Activated CD4-positive, alpha-beta T cell treated with anti-CD3 and anti-CD28 coated beads, Interleukin-2, Interleukin-4, amounts not matched to agents 100 ng/mL and 50 ng/mL, durations not matched to agents 16 hours and 8 hours (primary cell): ENCODE measurements at regions not wholly inside any gene's neighbourhood (a gene's known extent, or its start where the extent isn't known, plus 50 kb on each side); places are given as distances from the start of the nearest gene placed in this dataset.

Source experiments
- DNase-seq: peaks from one replicate; pipeline ENCODE4 v3.0.0-alpha.2; 2020; ENCODE audit warnings: low spot score

DNA sequence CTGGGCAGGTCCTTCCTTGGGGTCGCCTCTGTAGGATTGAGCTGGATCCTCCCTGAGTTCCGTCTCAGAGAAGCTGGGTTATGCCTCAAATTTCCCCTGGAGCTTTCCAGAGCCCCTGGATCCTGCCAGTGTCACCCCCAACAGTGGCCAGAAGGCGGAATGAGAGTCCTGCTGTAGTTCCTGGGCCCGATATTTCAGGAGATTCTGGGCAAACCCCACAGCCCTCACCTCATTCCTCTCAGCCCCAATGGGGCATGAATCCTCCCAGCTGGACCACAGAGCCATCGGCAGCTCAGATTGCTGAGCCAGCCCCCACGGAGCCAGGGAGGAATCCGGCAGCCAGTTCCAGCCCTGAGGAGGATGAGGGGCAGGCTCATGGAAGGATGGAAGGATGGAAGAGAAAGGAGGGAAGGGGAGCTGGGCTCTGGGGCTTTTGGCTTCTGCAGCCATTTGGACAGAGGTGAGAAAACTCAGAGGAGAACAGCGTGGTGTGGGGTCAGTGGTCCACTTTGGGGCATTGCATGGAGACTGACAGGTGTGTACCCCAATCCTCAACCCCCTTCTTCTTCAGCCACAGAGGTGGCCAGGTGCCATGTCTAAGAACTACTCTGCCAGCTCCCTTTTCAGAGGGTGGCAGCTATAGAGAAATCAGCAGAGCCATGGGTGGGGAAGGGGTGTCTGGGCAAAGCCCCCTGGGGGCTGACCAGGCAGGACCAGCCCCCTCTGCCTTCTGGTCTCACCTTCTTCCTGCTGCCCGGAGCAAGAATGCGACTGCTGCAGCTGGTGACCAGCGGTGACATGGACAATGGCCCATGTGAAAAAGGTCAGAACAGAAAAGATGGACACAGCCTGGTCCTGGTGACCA lies 867.6 kb downstream of the TBC1D22A start:
- no peak for DNase-seq

DNA sequence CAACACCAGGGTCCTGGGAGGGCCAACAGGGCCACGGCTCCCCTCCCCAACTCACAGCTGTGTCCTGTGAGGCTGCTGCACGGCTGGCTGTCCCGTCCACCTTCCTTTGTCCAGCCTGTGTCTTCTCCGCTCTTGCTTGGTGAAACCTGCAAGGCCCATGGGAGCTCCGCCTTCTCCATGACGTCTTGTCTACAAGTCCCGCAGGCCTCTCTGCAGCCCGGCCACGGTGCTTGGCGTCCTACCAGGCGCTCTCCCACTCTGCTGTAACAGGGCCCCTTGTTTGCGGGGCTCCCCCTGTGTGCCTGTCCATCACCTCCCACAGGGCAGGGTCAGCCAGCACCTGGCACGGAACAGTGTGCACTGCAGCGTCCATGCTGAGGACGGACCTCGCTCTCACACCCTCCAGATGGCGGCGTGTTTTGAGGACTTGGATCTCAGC lies 866.8 kb downstream of the TBC1D22A start:
- DNase-seq = no peak

DNA sequence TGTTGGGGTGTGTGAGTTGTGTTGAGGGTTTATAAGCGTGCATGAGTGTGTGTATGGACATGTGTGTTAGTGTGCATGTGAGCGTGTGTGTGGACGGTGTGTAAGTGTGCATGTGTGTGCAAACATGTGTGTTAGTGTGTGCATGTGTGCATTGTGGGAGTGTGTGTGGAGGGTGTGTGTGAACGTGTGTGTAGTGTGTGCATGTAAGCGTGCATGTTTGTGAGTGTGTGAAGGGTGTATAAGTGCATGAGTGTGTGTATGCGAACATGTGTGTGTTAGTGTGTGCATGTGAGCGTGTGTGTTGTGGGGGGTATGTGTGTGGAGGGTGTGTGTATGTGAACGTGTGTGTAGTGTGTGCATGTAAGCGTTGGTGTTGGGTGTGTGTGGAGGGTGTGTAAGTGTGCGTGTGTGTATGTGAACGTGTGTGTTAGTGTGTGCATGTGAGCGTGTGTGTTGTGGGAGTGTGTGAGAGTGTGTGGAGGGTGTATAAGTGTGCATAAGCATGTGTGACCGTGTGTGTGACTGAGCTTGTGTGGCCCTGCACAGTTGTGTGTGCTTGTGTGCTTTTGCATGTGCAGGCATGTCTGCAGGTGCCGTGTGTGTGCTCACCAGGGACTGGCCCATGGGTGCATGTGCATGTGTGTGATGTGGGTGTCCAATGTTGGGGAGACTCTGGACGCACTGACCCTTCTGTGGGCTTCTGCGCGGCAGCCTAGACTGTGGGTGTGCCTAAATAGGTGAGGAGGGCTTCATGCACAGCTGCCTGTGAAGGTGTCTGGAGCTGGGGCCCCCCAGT lies 866.2 kb downstream of the TBC1D22A start:
- DNase-seq = no peak

DNA sequence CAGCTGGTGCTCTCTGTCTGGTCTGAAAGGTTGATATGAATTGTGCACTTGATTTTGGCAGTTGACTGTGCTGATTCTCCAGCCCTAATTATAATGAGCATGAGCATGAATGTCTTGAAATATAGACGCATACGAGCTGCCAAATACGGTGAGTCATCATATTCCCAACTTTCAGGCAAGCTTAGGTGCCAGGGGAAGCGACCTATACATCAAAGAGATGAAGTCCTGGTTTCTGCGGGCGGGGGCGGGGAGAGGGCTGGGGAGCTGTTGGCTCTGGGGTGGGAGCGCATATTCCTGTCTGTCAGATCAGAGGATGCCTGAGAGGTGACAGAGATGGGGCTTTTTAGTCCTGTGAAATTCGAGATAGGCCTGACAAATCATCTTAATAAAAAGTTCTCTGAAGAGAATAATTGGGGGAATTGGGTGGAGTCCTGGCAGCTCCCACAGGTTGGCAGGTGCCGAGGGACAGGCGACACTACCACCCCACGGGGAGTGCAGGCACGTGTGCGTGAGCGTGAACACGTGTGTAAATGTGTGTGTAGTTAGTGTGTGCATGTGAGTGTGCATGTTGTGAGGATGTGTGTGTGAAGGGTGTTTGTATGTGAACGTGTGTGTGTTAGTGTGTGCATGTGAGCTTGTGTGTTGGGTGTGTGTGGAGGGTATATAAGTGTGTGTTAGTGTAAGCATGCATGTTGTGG lies 865.3 kb downstream of the TBC1D22A start:
- DNase-seq = no peak

DNA sequence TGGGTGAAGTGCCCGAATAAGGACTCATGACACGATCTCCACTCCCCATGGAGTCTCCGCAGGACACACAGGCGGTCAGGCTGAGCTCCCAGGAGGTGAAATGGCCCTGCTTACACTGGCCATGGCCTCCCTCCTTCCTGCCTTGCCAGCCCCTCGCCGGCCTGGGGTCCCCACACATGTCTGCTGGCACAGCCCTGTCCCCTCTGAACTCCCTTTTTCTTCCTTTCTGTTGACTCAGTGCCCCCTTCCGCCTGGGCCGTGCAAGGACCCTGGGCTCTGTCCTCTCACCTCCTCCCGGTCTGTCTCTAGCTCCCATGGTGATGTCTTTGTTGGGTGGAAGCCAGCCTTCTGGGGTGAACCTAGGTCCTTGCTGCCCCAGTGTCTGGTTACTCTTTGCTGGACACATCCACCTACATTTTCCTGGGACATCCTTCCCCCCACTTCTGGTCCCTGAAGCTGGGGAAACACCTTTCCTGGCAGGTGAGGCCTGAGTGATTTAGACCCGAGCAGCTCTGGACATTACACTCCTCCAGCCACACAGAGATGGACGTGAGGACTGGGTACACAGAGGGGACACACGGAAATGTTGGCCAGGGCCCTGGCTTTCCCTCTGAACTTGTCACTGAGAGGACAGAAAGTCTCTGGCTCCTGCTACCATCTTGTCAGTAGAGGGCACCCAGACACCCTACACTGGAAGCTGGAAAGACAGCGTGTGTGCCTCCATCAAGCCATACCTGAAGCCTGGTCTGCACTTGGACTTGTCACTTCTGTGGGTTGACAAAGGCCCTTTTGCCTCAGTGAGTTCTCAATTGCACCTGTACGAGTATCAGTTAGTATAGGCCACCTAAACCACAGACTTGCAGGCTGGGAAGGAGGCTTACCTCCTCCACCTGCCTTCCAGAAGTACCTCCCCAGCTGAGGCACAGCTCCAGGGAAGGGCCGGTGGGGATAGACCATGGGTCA lies 864.3 kb downstream of the TBC1D22A start:
- DNase-seq = no peak

DNA sequence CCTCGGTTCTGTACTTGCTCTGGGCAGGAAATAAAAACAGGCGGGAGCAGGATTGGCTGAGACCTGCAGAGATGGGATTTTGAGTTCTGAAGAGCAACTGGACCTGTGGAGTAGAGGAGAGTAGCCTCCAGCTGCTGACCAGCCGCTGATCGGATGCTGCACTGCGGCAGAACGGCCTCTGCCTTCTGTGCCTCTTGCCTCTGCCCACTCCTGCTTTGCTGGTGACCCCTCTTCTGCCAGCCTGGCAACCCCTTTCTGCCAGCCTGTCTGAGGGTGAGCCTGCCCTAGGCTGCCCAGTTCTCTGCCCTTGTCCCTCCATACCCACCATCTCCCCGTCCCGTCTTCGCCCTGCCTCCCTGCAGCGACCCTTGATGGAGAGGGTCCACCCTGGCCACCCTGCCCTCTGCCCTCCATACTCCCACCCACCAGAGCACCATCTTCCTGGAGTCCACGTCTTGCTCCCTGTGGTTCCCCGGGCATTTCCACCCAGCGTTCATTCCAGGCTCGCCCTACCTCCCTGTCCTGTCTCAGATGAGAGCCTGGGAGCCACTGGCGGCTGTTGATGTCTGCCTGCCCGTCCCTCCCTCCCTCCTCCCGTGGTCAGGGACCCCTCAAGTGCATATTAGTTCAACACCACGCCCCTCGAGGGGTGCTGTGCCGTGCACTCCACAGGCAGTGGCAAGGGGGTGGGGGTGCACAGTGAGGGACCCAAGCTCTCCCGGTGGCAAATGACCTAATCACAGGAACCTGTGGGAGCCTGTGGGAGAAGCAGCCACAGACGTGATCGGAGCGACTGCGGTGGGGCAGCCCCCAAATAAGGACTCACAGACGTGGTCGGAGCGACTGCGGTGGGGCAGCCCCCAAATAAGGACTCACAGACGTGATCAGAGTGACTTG lies 863.3 kb downstream of the TBC1D22A start:
- no peak for DNase-seq

DNA sequence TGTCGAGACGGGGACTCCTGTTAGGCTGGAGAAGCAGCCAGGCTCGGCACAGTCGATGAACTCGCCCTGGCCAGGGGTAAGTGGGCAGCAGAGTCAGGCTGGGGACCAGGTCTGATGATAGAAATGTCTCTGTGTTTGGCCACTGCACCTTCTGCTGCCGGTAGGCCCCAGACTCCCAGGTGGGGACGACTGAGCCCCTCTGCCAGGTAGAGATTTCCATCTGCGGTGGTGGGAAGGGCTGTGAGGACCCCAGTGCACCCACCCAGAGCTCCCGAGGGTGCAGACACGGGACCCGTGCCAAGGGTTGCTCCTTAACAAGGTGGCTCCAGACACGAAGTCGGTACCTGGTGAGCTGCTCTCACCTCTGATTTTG lies 862.5 kb downstream of the TBC1D22A start:
- DNase-seq = no peak

DNA sequence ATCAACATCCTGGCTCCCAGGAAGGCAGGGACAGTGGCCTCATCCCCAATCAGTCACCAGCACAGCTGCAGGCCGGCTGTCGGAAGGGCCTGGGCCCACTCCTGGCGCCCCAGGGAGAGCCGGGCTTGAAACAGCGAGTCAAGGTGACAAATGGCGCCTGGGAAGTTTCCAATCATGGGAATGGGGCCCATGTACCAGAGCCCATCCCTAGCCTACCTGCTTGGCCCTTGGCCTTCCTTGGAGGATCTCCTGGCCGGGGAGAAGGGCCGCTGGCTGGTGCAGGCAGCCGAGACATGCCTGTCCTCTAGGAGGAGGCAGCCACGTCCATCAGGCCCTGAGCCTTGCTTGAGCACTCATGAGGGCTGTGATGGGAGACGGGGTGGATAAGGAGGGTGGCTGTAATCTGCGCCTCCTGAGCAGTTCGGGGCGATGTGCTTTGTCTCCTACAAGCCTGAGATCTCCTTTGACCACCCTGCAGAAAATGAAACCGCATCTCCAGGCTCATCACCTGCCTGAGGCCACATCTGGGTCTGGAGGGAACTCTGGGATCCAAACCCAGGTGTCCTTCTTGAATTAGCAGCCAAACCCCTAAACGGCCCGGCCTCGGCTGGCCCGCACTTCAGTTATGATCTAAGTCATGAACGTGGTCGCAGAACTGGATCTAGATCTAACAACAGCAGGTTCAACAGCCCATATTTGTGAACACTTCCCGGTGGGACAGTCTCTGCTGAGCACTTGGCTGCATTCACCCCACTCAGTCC lies 862.0 kb downstream of the TBC1D22A start:
- no peak for DNase-seq

DNA sequence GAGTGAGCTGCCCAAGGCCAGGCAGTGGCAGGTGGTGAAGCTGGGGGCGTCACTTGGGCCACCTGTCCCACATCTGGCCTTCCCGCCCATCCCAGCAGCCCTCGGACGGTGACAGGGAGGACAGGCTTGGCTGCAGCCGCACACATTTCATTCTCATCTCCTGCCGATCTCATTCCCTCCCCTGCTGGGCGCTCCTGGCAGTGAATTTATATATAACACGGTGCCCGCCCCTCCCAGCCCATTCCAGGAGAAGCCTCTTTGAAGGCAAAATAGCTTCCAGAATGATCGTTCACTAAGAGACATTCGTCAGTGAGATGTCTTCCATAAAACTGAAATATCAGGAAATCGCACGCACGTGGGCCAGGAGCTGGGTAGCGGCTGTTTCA lies 861.3 kb downstream of the TBC1D22A start:
- DNase-seq = no peak

DNA sequence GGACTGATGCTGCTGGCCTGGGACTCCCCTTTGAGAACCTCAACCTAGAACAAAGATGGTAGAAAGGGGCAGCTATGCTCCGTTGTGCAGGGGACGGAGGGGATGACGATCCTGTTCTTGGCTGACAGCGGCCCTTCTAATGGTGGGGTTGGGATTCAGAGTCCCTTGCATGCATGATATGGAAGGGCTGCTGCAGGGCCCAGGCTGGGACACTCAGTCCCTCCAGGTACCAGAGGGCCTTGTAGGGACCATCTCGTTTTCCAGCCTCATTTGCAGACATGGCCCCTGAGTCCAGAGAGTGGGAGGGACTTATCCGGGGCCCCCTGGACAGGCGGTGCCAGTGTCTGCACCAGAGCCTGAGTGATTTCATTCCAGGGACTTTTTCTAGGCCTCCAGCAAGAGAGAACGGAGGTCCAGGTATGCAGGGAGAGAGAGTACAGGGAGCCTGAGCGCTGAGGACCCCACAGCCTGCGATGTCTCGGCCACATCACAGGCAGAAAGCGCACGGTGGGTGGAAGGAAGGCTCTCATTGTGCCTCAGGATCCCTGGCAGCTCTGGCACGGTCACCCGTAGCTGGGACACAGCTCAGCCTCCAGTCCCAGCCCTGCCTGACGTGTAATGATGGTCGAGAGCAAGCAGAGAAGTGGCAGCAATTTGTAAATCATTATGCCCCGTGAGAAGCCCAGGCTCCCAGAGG lies 860.8 kb downstream of the TBC1D22A start:
- DNase-seq = no peak

DNA sequence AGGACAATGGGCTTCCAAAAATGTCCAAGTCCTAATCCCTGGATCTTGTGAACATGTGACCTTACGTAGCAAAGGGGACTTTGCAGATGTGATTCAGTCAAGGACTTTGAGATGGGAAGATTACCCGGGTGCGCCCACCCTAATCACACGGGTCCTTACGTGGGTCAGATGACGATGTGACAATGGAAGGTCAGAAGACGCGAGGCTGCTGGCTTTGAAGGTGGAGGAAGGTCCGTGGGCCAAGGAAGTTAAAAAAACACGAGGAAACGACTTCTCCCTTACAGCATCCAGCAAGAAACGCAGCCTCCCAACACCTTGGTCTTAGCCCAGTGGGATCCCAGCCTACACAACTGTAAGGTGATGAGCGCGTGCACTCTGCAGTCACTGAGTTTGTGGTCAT lies 860.1 kb downstream of the TBC1D22A start:
- DNase-seq = no peak

DNA sequence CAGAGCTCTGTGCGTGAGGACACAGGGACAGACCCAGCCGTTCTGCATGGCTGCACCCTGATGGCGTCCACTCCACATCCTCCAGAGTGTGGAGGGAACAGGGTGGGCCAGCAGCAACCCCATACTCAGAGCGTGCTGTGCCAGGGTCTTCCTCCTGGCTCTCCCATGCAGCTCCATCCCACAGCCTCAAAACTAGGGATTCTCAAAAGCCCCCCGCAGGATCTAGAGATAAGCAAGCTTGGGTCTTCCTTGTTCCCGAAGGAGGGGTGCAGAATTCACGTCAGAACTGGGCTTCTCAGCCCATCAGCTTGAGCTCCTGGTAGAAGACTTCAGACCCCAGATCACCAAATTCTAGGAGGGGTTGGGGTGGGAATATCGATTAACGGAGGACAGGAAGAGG lies 858.8 kb downstream of the TBC1D22A start:
- DNase-seq = no peak

DNA sequence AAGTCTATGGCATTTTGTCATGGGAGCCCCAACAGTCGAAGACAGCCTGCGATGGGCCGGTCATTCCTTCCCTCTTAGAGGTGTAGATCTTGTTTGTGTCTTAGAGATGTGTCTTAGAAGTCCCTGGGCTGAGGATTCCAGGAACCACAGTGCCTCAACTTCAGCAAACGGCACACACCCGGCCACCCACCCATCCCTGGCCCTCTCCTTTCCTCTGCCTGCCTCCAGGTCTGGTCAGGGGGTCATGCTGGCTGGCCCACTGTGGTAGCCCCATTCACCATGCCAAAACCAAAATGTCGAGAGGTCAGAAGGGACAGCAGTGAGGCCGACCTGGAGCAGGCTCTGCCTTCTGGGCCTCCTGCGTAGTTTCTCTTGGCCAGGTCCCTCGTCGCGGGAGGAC lies 857.9 kb downstream of the TBC1D22A start:
- no peak for DNase-seq

DNA sequence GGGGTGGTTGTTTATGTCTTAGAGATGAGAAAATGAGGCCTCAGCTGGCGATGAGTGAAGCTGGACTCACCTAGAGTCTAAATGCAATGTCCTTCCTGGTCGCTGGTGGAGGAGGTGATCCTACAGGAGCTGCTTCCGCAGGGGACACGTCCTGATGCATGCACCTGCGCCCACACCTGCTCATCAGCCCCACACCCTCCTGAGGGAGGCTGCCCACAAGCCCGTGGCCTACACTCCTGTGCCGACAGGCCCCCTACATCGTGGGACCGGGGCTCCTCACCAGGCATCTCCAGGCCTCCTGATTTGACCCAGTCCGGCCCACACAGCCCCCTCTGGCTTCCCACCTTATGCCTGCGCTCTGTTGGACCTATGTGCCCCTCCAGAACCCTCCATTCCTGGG lies 857.2 kb downstream of the TBC1D22A start:
- DNase-seq = no peak

DNA sequence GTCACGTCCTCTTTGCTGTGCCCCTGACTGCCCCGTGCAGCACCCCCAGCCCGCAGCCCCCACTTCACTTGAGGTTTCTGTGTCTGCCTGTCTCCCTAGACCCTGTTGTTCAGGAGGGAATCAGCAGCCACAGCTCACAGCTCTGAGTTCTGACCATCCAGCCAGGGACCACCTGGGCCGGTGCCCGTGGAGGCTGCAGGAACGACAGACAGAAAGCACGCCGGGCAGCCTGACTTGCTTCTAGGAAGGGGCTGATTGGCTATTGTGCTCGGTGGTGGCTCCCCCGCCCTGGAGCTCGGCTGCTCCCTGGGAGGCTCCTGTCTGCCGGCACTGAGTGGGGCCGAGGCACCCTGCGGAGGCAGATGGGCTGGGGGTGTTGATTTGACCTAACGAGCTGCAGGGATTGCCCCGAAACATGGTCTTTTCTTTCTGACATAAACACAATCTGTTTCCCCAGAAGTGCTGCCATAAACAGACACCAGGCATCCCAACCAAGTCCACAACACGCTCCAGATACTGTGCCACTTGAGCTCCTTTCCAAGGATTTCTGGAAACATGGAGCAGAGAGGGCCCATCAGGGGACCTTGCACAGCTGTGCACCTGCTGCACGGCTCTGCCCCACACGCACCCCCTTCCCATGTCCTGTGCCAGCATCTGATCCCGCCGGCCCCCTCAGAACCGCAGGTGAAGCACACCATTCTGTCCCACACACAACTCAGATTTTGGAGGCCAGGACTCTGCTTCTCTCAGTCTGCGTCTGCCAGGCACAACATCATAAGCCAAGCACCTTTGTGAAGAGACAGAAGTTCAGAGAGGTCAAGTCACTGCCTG lies 855.9 kb downstream of the TBC1D22A start:
- no peak for DNase-seq

DNA sequence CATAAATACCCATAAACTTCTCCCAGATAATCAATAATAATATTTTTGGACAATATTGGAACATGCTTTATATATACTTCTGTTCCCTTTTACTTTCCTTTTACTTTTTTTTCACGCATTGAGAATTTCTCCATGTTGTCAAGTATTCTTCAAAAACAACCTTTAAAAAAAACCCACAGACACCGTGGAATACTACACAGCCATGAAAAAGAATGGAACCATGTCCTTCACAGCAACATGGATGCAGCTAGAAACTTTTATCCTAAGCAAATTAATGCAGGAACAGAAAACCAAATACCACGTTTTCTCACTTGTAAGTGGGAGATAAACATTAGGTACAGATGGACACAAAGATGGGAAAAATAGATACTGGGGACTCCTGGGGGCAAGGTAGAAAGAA lies 854.7 kb downstream of the TBC1D22A start:
- DNase-seq = no peak

DNA sequence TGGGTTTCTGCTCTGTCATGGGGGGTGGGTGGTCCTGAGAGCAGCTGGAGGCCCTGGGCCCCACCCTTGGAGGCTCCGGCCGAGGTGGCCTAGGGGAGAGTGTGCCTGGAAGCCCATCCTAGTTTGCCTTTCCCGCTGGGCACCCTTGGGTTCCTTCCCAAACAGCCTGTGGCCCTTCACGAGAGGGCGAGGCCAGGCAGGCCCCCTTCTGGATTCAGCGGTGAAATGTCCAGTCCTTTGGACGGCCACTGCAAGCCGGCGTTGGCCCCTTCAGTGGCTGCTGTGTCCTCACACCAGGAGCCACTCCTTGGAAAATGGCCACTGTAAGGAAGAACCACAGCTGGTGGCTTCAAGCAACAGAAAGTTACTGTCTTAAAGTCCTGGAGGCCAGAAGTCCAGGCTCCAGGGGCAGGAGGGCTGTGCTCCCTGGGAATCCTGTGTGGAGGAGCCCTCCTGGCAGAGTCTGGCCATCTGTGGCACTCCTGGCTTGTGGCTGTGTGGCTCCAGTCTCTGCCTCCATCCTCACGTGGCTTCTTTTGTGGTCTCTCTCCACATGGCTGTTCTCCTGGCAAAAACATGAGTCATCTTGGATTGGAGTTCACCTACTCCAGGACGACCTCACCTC lies 854.1 kb downstream of the TBC1D22A start:
- no peak for DNase-seq

DNA sequence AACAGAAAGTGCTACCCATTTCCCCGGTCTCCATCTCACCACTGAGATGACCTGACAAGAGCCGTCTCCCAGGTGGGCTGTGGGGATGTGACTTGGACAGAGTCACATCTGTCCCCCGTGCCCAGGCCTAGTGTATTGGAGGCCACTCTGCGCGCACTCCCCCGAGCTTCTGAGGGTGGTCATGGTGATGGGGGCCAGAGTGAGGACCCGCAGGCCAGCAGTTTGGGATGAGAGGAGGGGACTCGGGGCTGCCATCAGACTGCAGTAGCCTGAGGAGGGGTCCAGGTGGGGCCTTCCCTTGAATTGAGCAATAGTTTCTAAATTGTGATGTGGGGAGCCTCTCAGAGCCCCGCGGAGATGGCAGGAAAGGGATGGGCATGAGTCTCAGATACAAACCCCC lies 852.6 kb downstream of the TBC1D22A start:
- no peak for DNase-seq
